ENCODE measurements at regions not wholly inside any gene's neighbourhood (a gene's known extent, or its start where the extent isn't known, plus 50 kb on each side); places are given as distances from the start of the nearest gene placed in this dataset.

- TF ChIP-seq CTCF (conservative IDR thresholded peaks at IDR 0.05), result no peak
- H3K4me1 Mint-ChIP-seq, result peaks cover 6% of the 10 kb centered on the region
- H3K36me3 Mint-ChIP-seq (ENCODE audit: low read depth), result no peaks in the 10 kb centered on the region
- peaks cover 7% of the 10 kb centered on the region for H3K9me3 Mint-ChIP-seq
- Histone ChIP-seq H3K36me3 (ENCODE audit: control insufficient read depth, insufficient read depth, low read length) (no peaks in the 10 kb centered on the region), H3K27me3 (ENCODE audit: control insufficient read depth, insufficient read depth, low read length, poor library complexity, severe bottlenecking) (no peaks in the 10 kb centered on the region), H3K9ac (ENCODE audit: extremely low read depth, low read length, poor library complexity, severe bottlenecking) (no peak overlapping the region), H3K9me3 (ENCODE audit: control insufficient read depth, low read length) (peaks cover 9% of the 10 kb centered on the region), H3K4me3 (ENCODE audit: low read length) (no peak overlapping the region), H3K27ac (ENCODE audit: low read depth, low read length) (no peak overlapping the region), H3K4me1 (ENCODE audit: control insufficient read depth, insufficient read depth, low read length) (no peaks in the 10 kb centered on the region)
- H3K4me3 Mint-ChIP-seq, result no peak overlapping the region
- no peak for DNase-seq
- H3K27me3 Mint-ChIP-seq (ENCODE audit: insufficient read depth), result no peaks in the 10 kb centered on the region
- H3K27ac Mint-ChIP-seq, result no peak overlapping the region
- WGBS, 2 experiments (ENCODE audit: insufficient coverage in 1 of 2, insufficient read length in 1 of 2), result 93% methylated on average over 2 of the region's 2 CpGs; no CpG with 5 or more reads in 1 of the 2 experiments
These were observed 338.3 kb downstream of the RNF144B start for GRCh38 chr6:18725449-18725848.

- Histone ChIP-seq H3K9me3 (ENCODE audit: control insufficient read depth, low read length) (no peaks in the 10 kb centered on the region), H3K9ac (ENCODE audit: extremely low read depth, low read length, poor library complexity, severe bottlenecking) (no peak overlapping the region), H3K36me3 (ENCODE audit: control insufficient read depth, insufficient read depth, low read length) (no peaks in the 10 kb centered on the region), H3K4me1 (ENCODE audit: control insufficient read depth, insufficient read depth, low read length) (no peaks in the 10 kb centered on the region), H3K4me3 (ENCODE audit: low read length) (no peak overlapping the region), H3K27me3 (ENCODE audit: control insufficient read depth, insufficient read depth, low read length, poor library complexity, severe bottlenecking) (no peaks in the 10 kb centered on the region), H3K27ac (ENCODE audit: low read depth, low read length) (no peak overlapping the region)
- Mint-ChIP-seq H3K27ac (no peak overlapping the region), H3K9me3 (no peaks in the 10 kb centered on the region), H3K36me3 (ENCODE audit: low read depth) (no peaks in the 10 kb centered on the region), H3K4me1 (no peaks in the 10 kb centered on the region), H3K27me3 (ENCODE audit: insufficient read depth) (no peaks in the 10 kb centered on the region), H3K4me3 (no peak overlapping the region)
- 88 to 100% methylated on average over 1 of the region's 1 CpG for WGBS, 2 experiments (ENCODE audit: insufficient coverage in 1 of 2, insufficient read length in 1 of 2)
- no peak for DNase-seq
- no peak for TF ChIP-seq CTCF (conservative IDR thresholded peaks at IDR 0.05)
These were observed 346.9 kb downstream of the RNF144B start for GRCh38 chr6:18733921-18734550.

GRCh38 chr6:18741741-18742140 lies 354.6 kb downstream of the RNF144B start:
- H3K36me3 ChIP-seq (ENCODE audit: control insufficient read depth, insufficient read depth, low read length), result no peaks in the 10 kb centered on the region
- H3K4me3 ChIP-seq (ENCODE audit: low read length), result no peak overlapping the region
- H3K27me3 ChIP-seq (ENCODE audit: control insufficient read depth, insufficient read depth, low read length, poor library complexity, severe bottlenecking), result no peaks in the 10 kb centered on the region
- Mint-ChIP-seq H3K4me3 (no peak overlapping the region), H3K4me1 (no peaks in the 10 kb centered on the region), H3K27me3 (ENCODE audit: insufficient read depth) (no peaks in the 10 kb centered on the region), H3K9me3 (peaks cover 2% of the 10 kb centered on the region), H3K36me3 (ENCODE audit: low read depth) (no peaks in the 10 kb centered on the region), H3K27ac (no peak overlapping the region)
- no peak for DNase-seq
- H3K4me1 ChIP-seq (ENCODE audit: control insufficient read depth, insufficient read depth, low read length), result no peaks in the 10 kb centered on the region
- H3K9me3 ChIP-seq (ENCODE audit: control insufficient read depth, low read length), result no peaks in the 10 kb centered on the region
- TF ChIP-seq CTCF (conservative IDR thresholded peaks at IDR 0.05), result no peak
- H3K9ac ChIP-seq (ENCODE audit: extremely low read depth, low read length, poor library complexity, severe bottlenecking), result no peak overlapping the region
- H3K27ac ChIP-seq (ENCODE audit: low read depth, low read length), result no peak overlapping the region
- WGBS, 2 experiments (ENCODE audit: insufficient coverage in 1 of 2, insufficient read length in 1 of 2), result 89 to 93% methylated on average over 3 to 4 of the region's 4 CpGs

All from endodermal cell (in vitro differentiated cells).